HepG2 (cell line): ENCODE measurements at regions not wholly inside any gene's neighbourhood (a gene's known extent, or its start where the extent isn't known, plus 50 kb on each side); places are given as distances from the start of the nearest gene placed in this dataset.

Source experiments
- ATAC-seq: fragments of 200-7000 bp; cut with Tn5 transposase; 3 replicates; pipeline ENCODE4 v1.9.1; 2020; ENCODE audit warnings: mild to moderate bottlenecking, moderate library complexity
- BruUV-seq: library from RNA; stranded (reverse); fragments of 400-500 nt; replicated peaks from 2 replicates; lab custom pipeline; 2021; lab: Mats Ljungman, UMichigan
- CTCF ChIA-PET: fragments of 300-600 bp; formaldehyde crosslinking; extraction: SDS; loops from one replicate; lab custom pipeline; 2021; ENCODE audit warnings: low total read pairs, inconsistent platforms, low intra/inter-chr PET ratio; lab: Yijun Ruan, JAX
- POLR2A ChIA-PET: fragments of 350-600 bp; sonication (Branson Sonifier 250); formaldehyde crosslinking; loops from one replicate; lab custom pipeline; 2020; ENCODE audit warnings: antibody characterized with exemption, inconsistent platforms; lab: Yijun Ruan, JAX
- DNase-seq: peaks from one replicate; pipeline ENCODE4 v3.0.0-alpha.2; 2015; ENCODE audit warnings: low spot score
- FAIRE-seq: peaks from 3 replicates; lab custom pipeline; 2011; peaks lifted over from hg19 to GRCh38; lab: Jason Lieb, UNC
- H2AFZ ChIP-seq: one replicate; pipeline ENCODE4 v1.6.1; 2011; ENCODE audit warnings: low read length, inconsistent platforms
- H3K27ac ChIP-seq: fragments of 300-600 bp; 3 replicates; pipeline ENCODE4 v1.8.0; 2011; ENCODE audit warnings: mixed run types, mild to moderate bottlenecking, mixed read lengths, low read length, inconsistent platforms; ENCODE audit not compliant: insufficient read depth; ENCODE audit errors: extremely low read length
- H3K27me3 ChIP-seq, 2 experiments: fragments of 200-600 bp in 1 of 2; 2 replicates in 1 of 2; 3 replicates in 1 of 2; pipeline versions ENCODE4 v1.6.0 to v1.8.0; 2011; ENCODE audit warnings: low read length in 2 of 2, mild to moderate bottlenecking in 2 of 2, moderate library complexity in 2 of 2, inconsistent platforms in 1 of 2; ENCODE audit not compliant: insufficient read depth in 2 of 2, control insufficient read depth in 1 of 2
- H3K36me3 ChIP-seq, 2 experiments: fragments of 200-600 bp in 1 of 2; replicated peaks in 1 of 2; 2 replicates in 1 of 2; 3 replicates in 1 of 2; pipeline versions ENCODE4 v1.5.1 to v1.8.0; 2011; ENCODE audit warnings: low read length in 2 of 2, inconsistent platforms in 1 of 2; ENCODE audit not compliant: insufficient read depth in 2 of 2, control insufficient read depth in 1 of 2
- H3K4me1 ChIP-seq: 2 replicates; pipeline ENCODE4 v1.5.1; 2012; ENCODE audit warnings: low read length, inconsistent platforms; ENCODE audit not compliant: insufficient read depth
- H3K4me2 ChIP-seq: 2 replicates; pipeline ENCODE4 v1.6.0; 2011; ENCODE audit warnings: low read depth, low read length, inconsistent platforms
- H3K4me3 ChIP-seq, 3 experiments: fragments of 200-600 bp in 1 of 3; sonication (generic), shearing (Covaris generic) in 1 of 3; replicated peaks in 1 of 3; 2 replicates each; pipeline ENCODE4 v1.5.1; 2011 to 2016; ENCODE audit warnings: low read length in 3 of 3, inconsistent platforms in 2 of 3, low read depth in 2 of 3, mild to moderate bottlenecking in 2 of 3, control low read depth in 1 of 3, mixed read lengths in 1 of 3; ENCODE audit not compliant: insufficient read depth in 1 of 3
- H3K79me2 ChIP-seq: one replicate; pipeline ENCODE4 v1.6.1; 2011; ENCODE audit warnings: low read length, inconsistent platforms; ENCODE audit not compliant: insufficient read depth
- H3K9ac ChIP-seq: 2 replicates; pipeline ENCODE4 v1.6.0; 2011; ENCODE audit warnings: mild to moderate bottlenecking, low read depth, low read length, inconsistent platforms; ENCODE audit not compliant: insufficient read depth
- H3K9me3 ChIP-seq: 2 replicates; pipeline ENCODE4 v1.5.1; 2012; ENCODE audit warnings: mild to moderate bottlenecking, low read length
- H4K20me1 ChIP-seq: 2 replicates; pipeline ENCODE4 v1.6.0; 2011; ENCODE audit warnings: inconsistent platforms, mild to moderate bottlenecking, low read length, moderate library complexity; ENCODE audit not compliant: insufficient read depth
- ATF7 ChIP-seq, 2 experiments: fragments of 450-650 bp in 1 of 2; sonication (generic) in 1 of 2; formaldehyde crosslinking in 1 of 2; IDR thresholded peaks; 2 replicates each; pipeline versions ENCODE4 v1.4.0 to v1.6.1; 2016 to 2020; ENCODE audit warnings: antibody characterized with exemption in 1 of 2, mild to moderate bottlenecking in 1 of 2, missing genetic modification reagents in 1 of 2
- CAMTA2 ChIP-seq: sonication (generic); formaldehyde crosslinking; IDR thresholded peaks from 2 replicates; pipeline ENCODE4 v1.4.0; 2020; ENCODE audit warnings: mild to moderate bottlenecking, missing genetic modification reagents, borderline replicate concordance
- CREB1 ChIP-seq, 2 experiments: fragments of 450-650 bp in 1 of 2; IDR thresholded peaks; 2 replicates each; pipeline ENCODE4 v1.6.1; 2016 to 2017; ENCODE audit warnings: control low read depth in 1 of 2, mild to moderate bottlenecking in 1 of 2, missing compliant biosample characterization in 1 of 2, missing genetic modification characterization in 1 of 2
- NFE2L2 ChIP-seq: fragments of 150-350 bp; IDR thresholded peaks from 2 replicates; pipeline ENCODE4 v1.6.1; 2014; ENCODE audit warnings: low read length
- ZBTB2 ChIP-seq: sonication (generic); formaldehyde crosslinking; IDR thresholded peaks from 2 replicates; pipeline ENCODE4 v1.8.0; 2022; ENCODE audit warnings: low read depth, missing genetic modification reagents
- ZNF543 ChIP-seq: sonication (generic); formaldehyde crosslinking; IDR thresholded peaks from 2 replicates; pipeline ENCODE4 v1.4.0; 2020; ENCODE audit warnings: mild to moderate bottlenecking, missing genetic modification reagents
- WGBS: methylation state at CpG from one replicate; pipeline ENCODE4 v1.1.6; 2017; ENCODE audit warnings: low lambda C conversion rate; 5-methylcytosine and 5-hydroxymethylcytosine counted together
- in situ Hi-C: cut with HindIII; loops from 2 replicates; pipeline ENCODE4 v1.10.0; 2017; ENCODE audit warnings: low pct_unique_long_range_greater_than_20kb; ENCODE audit not compliant: extremely low pct_ligation_motif_present
- intact Hi-C: fragments of 100-400 bp; cut with micrococcal nuclease; formaldehyde crosslinking; loops from one replicate; pipeline ENCODE4 v1.10.0; 2022; ENCODE audit not compliant: unreplicated experiment

DNA sequence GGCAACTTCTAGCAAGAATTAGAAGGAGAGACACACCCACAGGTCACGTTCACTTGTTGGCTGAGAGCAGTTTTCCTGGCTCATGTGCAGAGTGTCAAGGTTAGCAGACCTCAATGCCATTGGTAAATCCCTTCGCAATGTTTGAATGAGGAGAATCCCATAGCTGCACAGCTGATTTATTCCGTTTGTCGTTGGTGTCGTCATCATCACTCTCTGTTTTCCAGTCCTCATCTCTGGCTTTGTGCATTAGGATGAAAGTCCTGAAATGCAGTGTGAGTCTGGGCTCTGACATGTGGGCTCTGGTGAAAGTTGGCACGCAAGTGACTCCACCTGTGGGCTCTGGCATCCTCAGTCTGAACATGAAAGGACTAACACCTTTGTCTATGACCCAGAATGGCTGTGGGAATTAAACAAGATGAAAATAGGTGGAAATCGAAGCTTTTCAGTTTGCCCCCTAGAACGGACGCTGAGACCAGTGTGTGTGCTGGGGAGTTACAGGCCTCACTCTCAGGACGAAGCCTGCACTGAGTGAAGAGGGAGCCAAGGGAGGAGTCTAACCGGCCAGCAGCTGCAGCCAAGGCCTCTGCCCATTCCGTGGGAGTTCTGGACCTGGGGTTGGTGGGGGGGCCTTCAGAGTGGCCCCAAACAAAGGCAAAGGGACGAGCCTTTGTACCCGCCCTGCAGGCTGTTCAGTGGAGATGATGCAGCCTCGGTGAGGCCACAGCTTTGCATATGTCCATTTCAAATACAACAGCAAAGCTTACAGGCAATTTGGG, 74.8 kb upstream of the ZNF516 start (continued):
- TF ChIP-seq ZNF543 (no peak), ATF7 (IDR thresholded peaks at IDR 0.05) (peak; percentile 58; the same call in 1 of the 2 replicates), ATF7 (CRISPR knock-in tag; IDR thresholded peaks at IDR 0.05) (no peak), CREB1 (IDR thresholded peaks at IDR 0.05) (peak; percentile 80), CREB1 (CRISPR knock-in tag; IDR thresholded peaks at IDR 0.05) (no peak), ZBTB2 (CRISPR knock-in tag) (no peak)

GRCh38 chr18:76568731-76569130, 73.7 kb upstream of the ZNF516 start:
- no peak overlapping the region for H3K4me3 ChIP-seq
- TF ChIP-seq CAMTA2 (CRISPR knock-in tag) (no peak), NFE2L2 (peak; percentile 30; the same call in 1 of the 2 replicates)
- H3K27me3 ChIP-seq: peaks cover 0 to 5% of the 10 kb centered on the region in 2 experiments; a peak in 2 of 5 replicates
- intact Hi-C loops (no loop called here), in situ Hi-C loops (no loop called here)
- FAIRE-seq: no peak
- no peak overlapping the region for H2AFZ ChIP-seq
- WGBS: 91% methylated on average over 1 of the region's 1 CpG
- no peaks in the 10 kb centered on the region for H4K20me1 ChIP-seq
- H3K9ac ChIP-seq: no peak overlapping the region
- BruUV-seq: no TSS peak
- POLR2A ChIA-PET: no interaction called here
- H3K9me3 ChIP-seq: no peaks in the 10 kb centered on the region
- no peak overlapping the region for H3K27ac ChIP-seq
- no peaks in the 10 kb centered on the region for H3K36me3 ChIP-seq
- no peak overlapping the region for H3K4me2 ChIP-seq
- H3K79me2 ChIP-seq: no peaks in the 10 kb centered on the region
- CTCF ChIA-PET: no interaction called here
- ATAC-seq: no peak
- H3K4me1 ChIP-seq: peaks cover 35% of the 10 kb centered on the region
- DNase-seq: no peak
